ENCODE measurements at regions not wholly inside any gene's neighbourhood (a gene's known extent, or its start where the extent isn't known, plus 50 kb on each side); places are given as distances from the start of the nearest gene placed in this dataset.
"Not testable (repeated sequence)": the region's sequence is repeated elsewhere in the genome, so short reads cannot be mapped to it uniquely, and the experiment has no call there.

- TF ChIP-seq GATA2 (IDR thresholded peaks at IDR 0.05; ENCODE audit: insufficient read depth, insufficient read length, low read depth, low read length); CTCF (IDR thresholded peaks at IDR 0.05; ENCODE audit: extremely low read depth in 1 of 2, insufficient read depth in 1 of 2, low read depth in 1 of 2, low read length in 2 of 2); POLR2AphosphoS5 (IDR thresholded peaks at IDR 0.05; ENCODE audit: insufficient read depth, low read depth, low read length); POLR2A (IDR thresholded peaks at IDR 0.05; ENCODE audit: low read depth, low read length); EZH2 (IDR thresholded peaks at IDR 0.05; ENCODE audit: borderline replicate concordance, low read depth, low read length, severe bottlenecking); FOS (IDR thresholded peaks at IDR 0.05; ENCODE audit: borderline replicate concordance, insufficient read depth, low read length); JUN (IDR thresholded peaks at IDR 0.05; ENCODE audit: borderline replicate concordance, insufficient read depth, insufficient read length, low read depth); MAX (IDR thresholded peaks at IDR 0.05; ENCODE audit: insufficient read depth, insufficient read length); MYC (IDR thresholded peaks at IDR 0.05; ENCODE audit: low read depth, low read length): not testable (repeated sequence)
Measured at GRCh38 chr14:84944901-84945300, 585.0 kb upstream of the FLRT2 start.
